ENCODE measurements at regions not wholly inside any gene's neighbourhood (a gene's known extent, or its start where the extent isn't known, plus 50 kb on each side); places are given as distances from the start of the nearest gene placed in this dataset.
A peak's percentile ranks its signal among the peaks of the same experiment; 100 is the strongest.

GRCh38 chr18:67875060-67875459 is 358.5 kb upstream of the DSEL start:
- TF ChIP-seq EP300 (IDR thresholded peaks at IDR 0.05; ENCODE audit: borderline replicate concordance) (peak; percentile 76; the same call in 1 of the 2 replicates), NFIC (IDR thresholded peaks at IDR 0.05) (0 out of 2 replicates have a peak, but pooled peaks have one; percentile 21)

Data from Ishikawa (cell line).